Suppressor macrophage treated with lipopolysaccharide for 4 hours (primary cell): ENCODE measurements at regions not wholly inside any gene's neighbourhood (a gene's known extent, or its start where the extent isn't known, plus 50 kb on each side); places are given as distances from the start of the nearest gene placed in this dataset.

Experiments
- DNase-seq: peaks from one replicate; pipeline ENCODE4 v3.0.0-alpha.2; 2020

- DNase-seq = no peak
These were observed 49.9 kb downstream of the CHRM3 start for GRCh38 chr1:239436286-239436685.

- DNase-seq = no peak
These were observed 51.5 kb downstream of the CHRM3 start for GRCh38 chr1:239437822-239438221.

GRCh38 chr1:239438891-239439290, 52.5 kb downstream of the CHRM3 start:
- DNase-seq = no peak

GRCh38 chr1:239443361-239443760, 57.0 kb downstream of the CHRM3 start:
- no peak for DNase-seq

GRCh38 chr1:239446611-239447010, 60.2 kb downstream of the CHRM3 start:
- no peak for DNase-seq

GRCh38 chr1:239448911-239449310, 62.5 kb downstream of the CHRM3 start:
- DNase-seq = no peak

- no peak for DNase-seq
These were observed 69.4 kb downstream of the CHRM3 start for GRCh38 chr1:239455743-239456142.

- DNase-seq = no peak
These were observed 70.4 kb downstream of the CHRM3 start for GRCh38 chr1:239456788-239457187.

- no peak for DNase-seq
These were observed 71.2 kb downstream of the CHRM3 start for GRCh38 chr1:239457491-239458143.

- no peak for DNase-seq
These were observed 71.8 kb downstream of the CHRM3 start for GRCh38 chr1:239458144-239458500.

GRCh38 chr1:239467730-239468129, 81.4 kb downstream of the CHRM3 start:
- no peak for DNase-seq

GRCh38 chr1:239478069-239478468, 91.7 kb downstream of the CHRM3 start:
- no peak for DNase-seq

- peak; percentile 14 for DNase-seq
These were observed 97.0 kb downstream of the CHRM3 start for GRCh38 chr1:239483391-239483790.

- DNase-seq = no peak
These were observed 107.5 kb downstream of the CHRM3 start for GRCh38 chr1:239493811-239494414.

- no peak for DNase-seq
These were observed 118.7 kb downstream of the CHRM3 start for GRCh38 chr1:239505094-239505493.

- DNase-seq = no peak
These were observed 121.5 kb downstream of the CHRM3 start for GRCh38 chr1:239507826-239508225.

- DNase-seq = no peak
These were observed 125.5 kb downstream of the CHRM3 start for GRCh38 chr1:239511875-239512274.

GRCh38 chr1:239516579-239516978, 130.2 kb downstream of the CHRM3 start:
- no peak for DNase-seq

GRCh38 chr1:239526391-239526790, 140.0 kb downstream of the CHRM3 start:
- no peak for DNase-seq

GRCh38 chr1:239527051-239527693, 140.8 kb downstream of the CHRM3 start:
- DNase-seq = no peak

- DNase-seq = no peak
These were observed 149.9 kb downstream of the CHRM3 start for GRCh38 chr1:239536165-239536849.

GRCh38 chr1:239537795-239538194, 151.4 kb downstream of the CHRM3 start:
- no peak for DNase-seq

GRCh38 chr1:239538239-239538988, 152.0 kb downstream of the CHRM3 start:
- DNase-seq = no peak
